HG02852 (cell line): ENCODE measurements at regions not wholly inside any gene's neighbourhood (a gene's known extent, or its start where the extent isn't known, plus 50 kb on each side); places are given as distances from the start of the nearest gene placed in this dataset.

Source experiments
- ATAC-seq: cut with Tn5 transposase; IDR thresholded peaks from one replicate; pipeline ENCODE4 v1.9.1; 2021; ENCODE audit warnings: mild to moderate bottlenecking, moderate library complexity; ENCODE audit not compliant: unreplicated experiment

- ATAC-seq, result no peak
These were observed 52.5 kb upstream of the PITX2 start for GRCh38 chr4:110675426-110675825.

- no peak for ATAC-seq
These were observed 53.4 kb upstream of the PITX2 start for GRCh38 chr4:110676241-110676640.

DNA sequence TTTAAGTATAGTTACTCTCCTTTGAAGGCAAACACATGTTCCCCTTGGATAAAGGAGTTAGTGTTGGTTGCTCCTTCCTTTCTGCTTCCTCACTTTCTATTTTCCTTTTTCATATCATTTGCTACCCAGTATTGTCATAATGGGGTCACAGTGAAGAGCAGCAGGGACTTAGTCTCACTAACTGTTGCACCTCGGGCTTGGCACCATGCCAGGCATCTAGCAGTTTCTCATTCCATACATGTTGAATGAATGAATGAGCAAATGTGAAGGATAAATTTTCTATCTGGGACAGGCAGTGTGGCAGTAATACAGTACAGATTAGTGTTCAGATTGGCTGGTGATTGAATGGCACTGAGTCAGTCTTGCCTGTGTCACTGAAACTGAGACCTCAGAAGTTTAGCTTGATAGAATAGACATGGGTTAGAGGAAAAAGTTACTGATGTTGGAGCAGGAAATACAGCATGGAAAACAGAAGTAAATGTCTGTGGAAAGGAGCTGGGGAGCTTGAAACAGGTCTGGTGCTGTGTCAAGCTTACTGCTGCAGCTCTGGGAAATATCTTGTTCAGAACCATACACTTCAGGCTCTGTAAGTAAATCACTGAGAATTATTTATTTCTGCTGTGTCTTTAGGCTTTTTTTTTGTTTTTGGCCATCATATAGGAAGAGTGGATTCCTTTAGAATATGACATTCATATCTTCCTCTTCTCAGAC, 55.8 kb upstream of the PITX2 start:
- ATAC-seq, result no peak

GRCh38 chr4:110680265-110680664, 57.4 kb upstream of the PITX2 start:
- ATAC-seq, result no peak

DNA sequence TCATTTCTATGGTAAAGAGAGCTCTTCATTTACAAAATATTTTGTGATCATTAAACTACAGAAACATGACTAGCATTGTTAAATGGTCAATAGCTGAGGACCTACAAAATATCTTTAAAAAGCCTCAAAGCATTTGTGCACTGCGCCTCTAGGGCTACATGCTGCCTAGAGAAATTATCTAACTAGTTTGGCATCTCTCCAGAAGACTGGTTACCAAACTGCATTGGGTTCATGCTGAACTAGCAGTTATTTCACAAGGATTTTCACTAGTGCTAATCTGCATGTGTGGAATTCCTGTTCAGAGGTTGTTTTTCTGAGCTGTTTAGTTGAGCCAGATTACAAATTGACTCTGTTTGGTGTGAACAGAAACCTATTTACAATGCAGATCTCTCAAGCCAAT, 58.5 kb upstream of the PITX2 start:
- no peak for ATAC-seq

DNA sequence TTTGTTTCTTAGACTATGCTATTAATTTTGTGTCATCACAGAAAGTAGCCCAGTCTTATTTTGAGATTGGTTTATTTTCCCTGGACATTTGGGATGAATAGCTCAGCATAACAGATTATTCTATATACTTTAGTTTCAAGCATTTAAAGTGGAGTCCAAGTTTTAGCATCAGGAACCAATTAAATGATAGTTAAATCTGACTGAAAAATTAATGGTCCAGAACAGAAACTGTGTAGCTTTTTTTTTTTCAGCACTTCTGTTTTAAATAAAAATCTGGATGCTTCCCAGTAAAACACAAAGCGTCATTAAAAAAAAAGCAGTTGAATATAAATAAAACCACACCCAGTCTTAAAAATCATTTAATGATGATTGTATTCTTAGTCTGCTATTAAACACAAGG, 59.4 kb upstream of the PITX2 start:
- no peak for ATAC-seq

DNA sequence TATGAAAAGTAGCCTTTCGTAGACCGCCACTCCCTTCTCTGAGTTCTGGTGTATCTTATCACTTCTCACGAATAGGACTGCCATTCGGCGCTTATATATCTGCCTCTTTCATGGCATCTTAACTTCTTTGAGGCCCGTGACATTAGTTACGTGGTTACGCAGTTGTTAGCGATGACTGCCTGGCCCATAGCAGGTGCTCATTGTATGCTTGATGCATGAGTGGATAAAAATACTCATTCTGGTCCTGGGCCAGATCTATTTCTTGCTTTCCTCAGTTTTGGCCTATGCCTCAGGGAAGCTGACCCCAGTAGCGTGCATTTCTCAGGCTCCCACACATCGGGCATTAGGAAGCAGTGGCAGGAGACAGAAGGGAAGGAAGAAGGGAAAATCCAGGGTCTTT, 60.7 kb upstream of the PITX2 start:
- no peak for ATAC-seq

DNA sequence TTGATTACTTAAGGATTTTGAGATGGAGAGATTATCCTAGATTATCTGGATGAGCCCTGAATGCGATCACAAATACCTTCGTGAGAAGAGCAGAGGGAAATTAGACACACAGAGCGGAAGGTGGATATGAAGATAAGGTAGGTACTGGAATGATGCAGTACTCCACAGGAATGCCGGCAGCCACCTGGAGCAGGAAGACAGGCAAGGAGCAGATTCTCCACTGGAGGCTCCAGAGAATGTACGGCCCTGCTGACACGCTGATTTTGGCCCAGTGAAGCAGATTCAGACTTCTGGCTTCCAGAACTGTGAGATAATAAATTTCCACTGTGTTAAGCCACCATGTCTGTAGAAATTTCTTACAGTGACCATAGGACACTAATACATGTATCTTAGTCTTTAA, 79.4 kb upstream of the PITX2 start:
- no peak for ATAC-seq

DNA sequence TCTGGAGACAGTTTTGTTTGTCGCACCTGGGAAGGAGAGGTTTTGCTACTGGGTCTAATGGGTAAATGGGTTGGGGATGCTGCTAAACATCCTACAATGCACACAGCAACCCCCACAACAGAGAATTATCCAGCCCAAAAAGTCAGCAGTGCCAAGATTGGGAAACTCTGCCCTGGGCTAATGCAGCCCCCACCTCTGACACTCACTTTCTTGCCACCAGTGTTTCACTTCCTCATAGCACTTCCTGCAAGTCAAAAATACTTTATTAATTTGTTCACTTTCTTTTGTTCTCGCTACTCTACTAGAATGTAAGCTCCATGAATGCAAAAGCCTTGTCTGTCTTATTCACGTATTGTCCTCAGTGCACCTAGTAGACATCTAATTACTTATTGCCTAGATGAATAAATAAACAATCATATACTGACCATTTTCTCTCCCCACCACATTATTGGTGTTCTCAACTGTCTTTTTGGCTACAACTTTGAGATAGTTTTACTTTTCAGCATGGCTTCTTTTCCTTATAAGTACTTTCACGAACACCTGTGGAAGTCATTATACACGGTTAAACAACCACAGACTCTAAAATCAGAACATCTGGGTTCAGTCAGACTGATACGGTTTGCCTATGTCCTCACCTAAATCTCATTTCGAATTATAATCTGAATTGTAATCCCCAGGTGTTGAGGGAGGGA, 82.0 kb upstream of the PITX2 start:
- peak; percentile 62 for ATAC-seq

- ATAC-seq, result peak; percentile 19
These were observed 82.5 kb upstream of the PITX2 start for GRCh38 chr4:110705440-110705782.

- no peak for ATAC-seq
These were observed 87.2 kb upstream of the PITX2 start for GRCh38 chr4:110710070-110710469.

DNA sequence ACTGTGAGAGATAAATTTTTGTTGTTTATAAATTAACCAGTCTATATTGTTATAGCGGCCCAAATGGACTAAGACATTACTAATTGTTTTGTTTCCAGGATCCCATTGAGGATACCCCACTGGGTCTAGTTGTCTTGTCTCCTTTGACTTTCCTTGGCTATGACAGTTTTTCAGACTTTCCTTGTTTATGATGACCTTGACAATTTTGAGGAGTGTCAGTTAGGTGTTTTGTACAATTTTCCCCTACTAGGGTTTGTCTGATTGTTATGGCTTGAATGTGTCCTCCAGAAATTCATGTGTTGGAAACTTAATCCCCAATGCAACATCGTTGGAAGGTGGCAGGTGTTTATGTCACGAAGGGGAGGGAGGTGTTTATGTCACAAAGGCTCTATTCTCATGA, 89.6 kb upstream of the PITX2 start:
- ATAC-seq, result no peak

DNA sequence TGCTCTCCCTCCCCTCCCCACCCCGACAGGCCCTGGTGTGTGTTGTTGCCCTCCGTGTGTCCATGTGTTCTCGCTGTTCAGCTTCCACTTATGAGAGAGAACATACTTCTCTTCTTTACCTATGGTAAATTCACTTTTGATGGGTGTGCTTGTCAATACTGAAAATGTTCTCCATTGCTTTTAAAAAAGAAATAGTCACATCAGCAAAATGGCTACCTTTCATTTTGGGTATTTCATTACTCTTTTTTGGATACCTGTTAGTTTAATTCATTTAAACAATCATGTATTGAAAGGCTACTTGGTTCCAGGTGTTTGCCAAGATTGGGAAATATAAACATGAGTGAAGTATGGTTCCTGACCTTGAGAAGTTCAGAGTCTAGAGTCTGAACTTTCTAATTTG, 107.4 kb upstream of the PITX2 start:
- no peak for ATAC-seq

GRCh38 chr4:110733901-110734300, 111.0 kb upstream of the PITX2 start:
- no peak for ATAC-seq

- ATAC-seq, result no peak
These were observed 112.8 kb upstream of the PITX2 start for GRCh38 chr4:110735686-110736085.

DNA sequence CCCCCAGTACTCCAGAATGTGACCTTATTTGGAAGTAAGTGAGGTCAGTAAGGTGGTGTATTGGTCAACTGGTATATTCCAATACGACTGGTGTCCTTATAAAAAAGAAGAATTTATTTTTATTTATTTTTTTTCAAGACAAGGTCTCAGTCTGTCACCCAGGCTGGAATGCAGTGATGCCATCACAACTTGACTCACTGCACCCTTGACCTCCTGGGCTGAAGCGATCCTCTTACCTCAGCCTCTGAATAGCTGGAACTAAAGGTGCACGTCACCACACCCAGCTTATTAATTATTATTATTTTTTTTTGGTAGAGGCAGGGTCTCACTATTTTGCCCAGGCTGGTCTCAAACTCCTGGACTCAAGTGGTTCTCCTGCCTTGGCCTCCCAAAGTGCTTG, 115.1 kb upstream of the PITX2 start:
- no peak for ATAC-seq

DNA sequence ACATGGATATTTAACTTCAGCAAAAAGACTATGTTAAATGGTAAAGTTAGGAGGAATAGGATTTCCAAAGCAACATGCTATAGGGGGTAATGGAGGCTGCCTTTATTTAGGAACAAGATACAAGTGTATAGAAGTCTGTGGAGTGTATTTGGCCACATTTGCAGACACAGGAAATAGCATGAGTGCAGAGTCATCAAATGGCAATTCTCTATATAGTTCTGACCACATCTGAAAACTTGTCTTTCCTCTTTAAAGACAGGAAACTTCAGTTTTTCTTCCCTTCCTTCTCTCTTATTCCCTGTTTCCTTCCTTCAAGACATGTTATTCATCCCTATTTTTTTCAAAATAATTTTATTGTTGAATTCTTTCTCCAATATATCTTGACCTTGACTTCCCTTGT, 119.3 kb upstream of the PITX2 start:
- no peak for ATAC-seq

DNA sequence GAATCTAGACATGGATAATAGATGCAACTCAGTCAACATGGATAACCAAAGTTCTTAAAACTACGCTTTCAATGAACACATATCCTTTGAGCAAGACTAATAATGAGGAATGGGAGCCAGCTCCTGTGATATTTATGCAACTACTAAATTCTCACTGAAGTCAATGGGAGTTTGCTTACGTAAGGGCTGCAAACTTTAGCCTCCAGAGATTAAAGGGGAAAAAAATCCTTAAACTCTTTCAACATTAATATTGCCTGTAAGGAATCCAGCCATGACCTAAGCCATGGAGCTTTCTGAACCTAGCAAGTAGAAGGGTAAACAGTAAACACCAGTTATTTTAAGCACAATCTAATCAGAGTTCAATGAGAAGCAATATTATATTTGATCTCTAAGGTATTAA, 125.2 kb upstream of the PITX2 start:
- no peak for ATAC-seq

DNA sequence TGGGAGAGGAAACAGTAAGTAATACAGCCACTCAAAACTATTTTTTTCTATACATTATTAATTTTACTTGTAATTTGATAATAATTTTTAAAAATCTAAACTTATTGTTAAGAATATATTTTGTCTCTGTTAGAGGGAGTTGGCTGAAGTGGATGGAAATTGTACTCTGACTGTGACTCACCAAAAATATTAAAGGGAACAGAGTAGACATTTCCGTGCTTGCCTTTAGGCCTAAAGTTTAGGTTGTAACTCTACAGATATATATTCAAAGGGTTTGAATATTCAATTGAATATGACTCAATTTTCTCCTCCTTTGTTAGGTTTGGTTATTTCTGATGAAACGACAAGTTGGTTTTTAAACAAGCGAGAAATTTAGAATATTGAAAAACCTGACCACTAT, 128.3 kb upstream of the PITX2 start:
- no peak for ATAC-seq

DNA sequence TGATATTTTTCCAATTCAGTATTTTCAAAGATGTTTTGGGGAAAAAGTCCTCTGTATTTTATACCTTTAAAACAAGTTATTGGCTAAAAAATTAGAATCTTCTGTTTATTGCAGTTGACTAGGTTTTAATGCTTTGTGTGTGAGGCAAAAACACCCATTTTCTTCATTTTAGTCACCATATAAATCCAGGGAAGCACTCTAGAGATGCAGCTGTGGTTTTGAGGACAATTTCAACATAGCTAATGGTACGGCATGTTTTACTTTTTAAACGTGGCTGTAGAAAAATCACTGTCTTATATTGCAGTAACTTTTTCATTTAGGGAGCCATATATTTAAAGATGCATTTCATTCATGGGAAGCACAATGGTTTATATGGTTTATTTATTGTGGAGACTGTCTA, 129.1 kb upstream of the PITX2 start:
- no peak for ATAC-seq

DNA sequence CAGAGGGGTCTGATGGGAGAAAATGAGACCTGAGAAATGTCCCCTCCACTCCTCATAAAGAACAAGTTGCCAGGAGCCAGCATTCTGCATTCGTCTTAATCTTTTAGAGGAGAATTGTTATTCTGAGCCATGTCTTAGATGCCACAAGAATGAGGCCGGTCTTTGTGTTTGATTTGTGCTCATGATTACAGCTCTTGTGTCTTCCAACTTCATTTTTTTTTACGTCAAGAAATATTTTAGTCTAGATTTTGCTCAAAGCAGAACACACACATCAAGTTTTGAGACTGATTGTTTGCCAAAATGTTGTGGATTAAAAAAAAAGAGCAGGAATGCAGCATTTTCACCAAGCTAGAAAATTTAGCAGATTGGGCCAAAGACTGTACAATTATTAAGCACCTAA, 130.6 kb upstream of the PITX2 start:
- ATAC-seq, result no peak

DNA sequence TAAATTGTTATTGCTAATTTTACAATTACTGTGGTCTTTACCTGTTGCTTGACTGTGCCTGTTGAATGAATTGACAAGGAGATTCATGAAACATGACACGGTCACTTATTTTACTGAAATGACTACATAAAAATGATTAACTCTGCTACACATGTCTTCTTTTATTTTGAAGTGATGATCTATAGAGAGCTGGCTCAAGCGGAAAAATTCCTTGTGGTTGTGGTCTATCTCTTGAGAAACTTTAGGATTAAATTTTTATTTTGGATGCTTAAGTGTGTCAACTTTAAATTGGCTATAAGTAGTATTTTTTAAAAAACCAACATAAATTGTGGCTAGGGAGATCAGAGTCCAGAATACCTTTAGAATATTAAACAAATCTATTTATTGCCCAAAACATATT, 131.8 kb upstream of the PITX2 start:
- ATAC-seq, result no peak

DNA sequence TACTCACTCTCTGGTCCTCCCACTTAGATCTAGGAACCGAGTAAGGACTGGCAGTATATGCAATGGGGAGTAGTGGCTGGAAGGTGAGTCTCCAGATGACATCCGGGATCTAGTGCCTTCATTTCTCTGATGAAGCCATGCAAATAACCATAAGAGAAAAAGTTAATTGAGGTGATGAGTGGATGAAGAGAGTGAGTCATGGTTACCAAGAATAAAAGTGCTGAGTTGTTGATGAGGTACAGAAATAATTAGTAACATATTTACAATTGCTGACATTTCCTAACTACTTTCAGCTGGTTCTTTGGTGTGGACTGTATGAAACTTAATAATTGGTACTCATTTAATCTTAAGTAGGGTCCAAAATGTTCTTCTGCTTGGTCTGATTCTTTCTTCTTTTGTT, 146.7 kb upstream of the PITX2 start:
- ATAC-seq, result no peak
